ENCODE measurements at regions not wholly inside any gene's neighbourhood (a gene's known extent, or its start where the extent isn't known, plus 50 kb on each side); places are given as distances from the start of the nearest gene placed in this dataset.

DNA sequence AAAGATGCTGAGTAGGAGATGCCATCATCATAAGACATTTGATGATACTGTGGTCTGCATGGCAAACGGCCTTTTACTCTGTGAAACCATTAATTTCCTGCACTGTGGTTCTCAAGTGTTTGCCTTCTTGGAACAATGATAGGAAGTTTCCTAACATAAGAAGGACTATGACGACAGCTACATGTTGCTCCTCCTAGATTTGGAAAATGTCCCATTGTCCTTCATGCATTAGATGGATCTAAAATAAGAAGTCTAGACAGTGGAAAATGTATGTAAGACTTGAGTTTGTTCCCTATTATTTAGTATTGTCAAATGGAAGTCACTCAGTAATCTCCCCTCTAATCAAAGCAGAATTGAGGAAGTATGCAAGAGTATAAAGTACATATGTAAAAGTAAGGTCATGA is 98.5 kb upstream of the TMEM170B start:
- no peaks in the 10 kb centered on the region for H3K36me3 ChIP-seq (ENCODE audit: control insufficient read depth in 4 of 4, insufficient read depth in 4 of 4, low read length in 4 of 4)
- H3K4me1 ChIP-seq (ENCODE audit: control insufficient read depth in 5 of 5, insufficient read depth in 5 of 5, low read length in 5 of 5), result peaks cover under 1 to 11% (median 3%) of the 10 kb centered on the region in 5 donors
- H3K27me3 ChIP-seq (ENCODE audit: control insufficient read depth in 3 of 3, insufficient read depth in 3 of 3, low read length in 2 of 3), result no peaks in the 10 kb centered on the region
- peak overlapping the region in 1 of 2 donors; percentile 45 for H3K27ac ChIP-seq (ENCODE audit: low read depth in 1 of 2, low read length in 1 of 2)
- peak in 1 of 3 donors; percentile 65 for DNase-seq
- no peak for ATAC-seq (ENCODE audit: insufficient read depth, low FRiP score)
- H3K9me3 ChIP-seq (ENCODE audit: control insufficient read depth in 4 of 4, insufficient read depth in 3 of 4, low read length in 3 of 4), result no peaks in the 10 kb centered on the region
- H3K9ac ChIP-seq (ENCODE audit: insufficient read depth in 1 of 2, low read length in 2 of 2), result no peak overlapping the region
- WGBS, 2 donors, result 10 to 12% methylated on average over 2 of the region's 2 CpGs
- TF ChIP-seq, protein P1, sequence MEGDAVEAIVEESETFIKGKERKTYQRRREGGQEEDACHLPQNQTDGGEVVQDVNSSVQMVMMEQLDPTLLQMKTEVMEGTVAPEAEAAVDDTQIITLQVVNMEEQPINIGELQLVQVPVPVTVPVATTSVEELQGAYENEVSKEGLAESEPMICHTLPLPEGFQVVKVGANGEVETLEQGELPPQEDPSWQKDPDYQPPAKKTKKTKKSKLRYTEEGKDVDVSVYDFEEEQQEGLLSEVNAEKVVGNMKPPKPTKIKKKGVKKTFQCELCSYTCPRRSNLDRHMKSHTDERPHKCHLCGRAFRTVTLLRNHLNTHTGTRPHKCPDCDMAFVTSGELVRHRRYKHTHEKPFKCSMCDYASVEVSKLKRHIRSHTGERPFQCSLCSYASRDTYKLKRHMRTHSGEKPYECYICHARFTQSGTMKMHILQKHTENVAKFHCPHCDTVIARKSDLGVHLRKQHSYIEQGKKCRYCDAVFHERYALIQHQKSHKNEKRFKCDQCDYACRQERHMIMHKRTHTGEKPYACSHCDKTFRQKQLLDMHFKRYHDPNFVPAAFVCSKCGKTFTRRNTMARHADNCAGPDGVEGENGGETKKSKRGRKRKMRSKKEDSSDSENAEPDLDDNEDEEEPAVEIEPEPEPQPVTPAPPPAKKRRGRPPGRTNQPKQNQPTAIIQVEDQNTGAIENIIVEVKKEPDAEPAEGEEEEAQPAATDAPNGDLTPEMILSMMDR (IDR thresholded peaks at IDR 0.05; ENCODE audit: control extremely low read depth, extremely low read depth), result no peak
- no peak overlapping the region for H3K4me3 ChIP-seq

DNA sequence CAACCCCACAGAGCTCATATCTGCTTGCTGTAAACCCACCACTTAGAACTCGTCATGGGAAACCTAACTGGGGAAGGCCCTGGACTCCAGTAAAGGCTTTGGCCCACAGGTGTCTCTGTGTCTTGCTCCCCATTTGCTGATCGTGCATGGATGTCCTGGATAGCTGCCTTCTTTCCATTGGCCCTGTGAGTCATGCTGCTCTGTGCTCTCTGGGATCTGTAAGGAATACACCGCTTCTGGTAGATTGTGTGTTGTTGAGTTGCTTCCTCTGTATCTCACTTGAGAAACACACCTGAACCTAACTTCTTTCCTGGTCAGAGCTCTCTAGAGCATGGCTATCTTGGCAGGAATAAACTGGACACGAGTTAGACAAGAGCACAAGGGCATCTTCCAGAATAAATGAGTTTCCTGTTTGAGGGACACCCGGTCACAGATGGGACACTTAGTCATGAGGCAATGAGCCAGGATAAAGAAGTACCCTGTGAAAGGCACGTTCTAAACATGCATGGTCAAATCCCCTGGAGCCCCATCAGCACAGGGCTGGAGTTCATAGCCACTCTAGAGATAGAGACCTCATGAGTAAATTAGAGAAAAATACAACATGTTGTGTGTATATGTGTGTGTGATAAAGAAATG is 99.6 kb upstream of the TMEM170B start:
- TF ChIP-seq, protein P1 (IDR thresholded peaks at IDR 0.05; ENCODE audit: control extremely low read depth, extremely low read depth), result no peak
- Histone ChIP-seq H3K27me3 (ENCODE audit: control insufficient read depth in 3 of 3, insufficient read depth in 3 of 3, low read length in 2 of 3) (no peaks in the 10 kb centered on the region), H3K9ac (ENCODE audit: insufficient read depth in 1 of 2, low read length in 2 of 2) (no peak overlapping the region), H3K36me3 (ENCODE audit: control insufficient read depth in 4 of 4, insufficient read depth in 4 of 4, low read length in 4 of 4) (no peaks in the 10 kb centered on the region), H3K27ac (ENCODE audit: low read depth in 1 of 2, low read length in 1 of 2) (peak overlapping the region in 1 of 2 donors; percentile 75), H3K4me1 (ENCODE audit: control insufficient read depth in 5 of 5, insufficient read depth in 5 of 5, low read length in 5 of 5) (peaks cover 3 to 11% (median 6%) of the 10 kb centered on the region in 5 donors), H3K9me3 (ENCODE audit: control insufficient read depth in 4 of 4, insufficient read depth in 3 of 4, low read length in 3 of 4) (no peaks in the 10 kb centered on the region), H3K4me3 (no peak overlapping the region)
- WGBS, 2 donors, result 60 to 61% methylated on average over 6 of the region's 6 CpGs
- ATAC-seq (ENCODE audit: insufficient read depth, low FRiP score) (no peak), DNase-seq (no peak)

DNA sequence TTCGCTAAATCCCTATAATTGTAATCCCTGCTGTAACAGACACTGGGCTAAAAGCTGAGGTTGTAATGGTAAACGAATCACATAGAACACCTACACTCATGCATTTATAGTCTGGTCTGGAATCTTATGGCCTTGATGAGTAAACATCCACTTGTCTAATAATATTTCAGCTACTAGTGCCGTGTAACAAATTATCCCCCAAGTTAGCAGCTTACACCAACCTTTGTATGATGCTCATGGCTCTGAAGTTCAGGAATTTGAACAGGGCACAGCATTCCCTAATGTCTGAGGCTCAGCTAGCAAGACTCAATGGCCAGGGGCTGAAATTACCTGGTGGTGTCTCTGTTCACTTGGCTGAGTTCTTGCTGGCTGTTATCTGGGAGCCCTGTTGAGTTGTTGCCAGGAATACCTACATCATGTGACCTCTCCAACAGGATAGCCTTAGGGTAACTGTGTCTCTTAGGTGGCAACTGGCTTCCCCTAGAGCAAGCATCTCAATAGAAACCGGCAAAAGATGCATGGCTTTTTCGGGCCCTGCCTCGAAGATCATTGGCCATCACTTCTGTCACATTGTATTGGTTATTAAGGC is 100.9 kb upstream of the TMEM170B start:
- no peak overlapping the region for H3K9ac ChIP-seq (ENCODE audit: insufficient read depth in 1 of 2, low read length in 2 of 2)
- no peaks in the 10 kb centered on the region for H3K27me3 ChIP-seq (ENCODE audit: control insufficient read depth in 3 of 3, insufficient read depth in 3 of 3, low read length in 2 of 3)
- H3K4me3 ChIP-seq, result no peak overlapping the region
- no peak overlapping the region for H3K27ac ChIP-seq (ENCODE audit: low read depth in 1 of 2, low read length in 1 of 2)
- DNase-seq (no peak), ATAC-seq (ENCODE audit: insufficient read depth, low FRiP score) (no peak)
- TF ChIP-seq, protein P1 (IDR thresholded peaks at IDR 0.05; ENCODE audit: control extremely low read depth, extremely low read depth), result no peak
- no peaks in the 10 kb centered on the region for H3K9me3 ChIP-seq (ENCODE audit: control insufficient read depth in 4 of 4, insufficient read depth in 3 of 4, low read length in 3 of 4)
- no peaks in the 10 kb centered on the region for H3K36me3 ChIP-seq (ENCODE audit: control insufficient read depth in 4 of 4, insufficient read depth in 4 of 4, low read length in 4 of 4)
- WGBS, 2 donors, result 97% methylated on average over 6 of the region's 6 CpGs
- peaks cover 3 to 11% (median 6%) of the 10 kb centered on the region in 5 donors for H3K4me1 ChIP-seq (ENCODE audit: control insufficient read depth in 5 of 5, insufficient read depth in 5 of 5, low read length in 5 of 5)
